NCI-H1694 (cell line): ENCODE measurements at regions not wholly inside any gene's neighbourhood (a gene's known extent, or its start where the extent isn't known, plus 50 kb on each side); places are given as distances from the start of the nearest gene placed in this dataset.

ENCODE experiments used
- DNase-seq: peaks from one replicate; lab custom pipeline; 2025; lab: John Stamatoyannopoulos, UW

DNA sequence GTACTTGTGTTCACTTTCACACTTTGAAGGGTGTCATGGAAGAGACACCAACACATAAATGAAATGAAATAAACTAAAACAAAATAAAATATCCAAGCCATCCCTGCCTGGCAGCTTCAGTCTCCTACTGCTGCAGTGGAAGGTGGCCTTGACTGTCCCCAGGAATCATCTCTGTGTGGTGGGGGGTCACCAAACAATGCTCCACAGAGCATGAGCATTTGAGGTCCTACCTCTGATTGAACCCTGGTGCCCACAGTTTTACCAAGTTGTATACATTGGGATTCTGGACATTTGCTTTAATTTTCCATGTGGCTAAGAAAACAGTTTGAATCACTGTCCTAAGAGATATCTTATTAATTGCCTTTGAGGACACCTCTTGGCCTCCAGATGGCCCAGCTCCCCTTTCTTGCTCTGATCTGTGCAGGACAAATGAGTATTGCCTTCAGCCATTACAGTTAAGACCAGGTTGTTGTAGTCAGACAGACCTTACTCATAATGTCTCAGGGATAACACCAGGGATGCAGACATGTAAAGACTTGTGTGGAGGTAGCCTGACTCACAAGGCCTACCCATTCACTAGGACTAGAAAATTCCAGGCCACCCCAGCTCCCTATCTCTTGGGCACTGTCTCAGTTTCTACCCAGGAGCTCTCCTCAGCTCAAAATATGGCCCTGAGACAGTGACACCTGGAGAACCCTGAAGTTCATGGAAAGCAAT, 195.0 kb downstream of the MYCN start:
- no peak for DNase-seq

- DNase-seq = no peak
Measured at GRCh38 chr2:16134436-16135165, 194.3 kb downstream of the MYCN start.

DNA sequence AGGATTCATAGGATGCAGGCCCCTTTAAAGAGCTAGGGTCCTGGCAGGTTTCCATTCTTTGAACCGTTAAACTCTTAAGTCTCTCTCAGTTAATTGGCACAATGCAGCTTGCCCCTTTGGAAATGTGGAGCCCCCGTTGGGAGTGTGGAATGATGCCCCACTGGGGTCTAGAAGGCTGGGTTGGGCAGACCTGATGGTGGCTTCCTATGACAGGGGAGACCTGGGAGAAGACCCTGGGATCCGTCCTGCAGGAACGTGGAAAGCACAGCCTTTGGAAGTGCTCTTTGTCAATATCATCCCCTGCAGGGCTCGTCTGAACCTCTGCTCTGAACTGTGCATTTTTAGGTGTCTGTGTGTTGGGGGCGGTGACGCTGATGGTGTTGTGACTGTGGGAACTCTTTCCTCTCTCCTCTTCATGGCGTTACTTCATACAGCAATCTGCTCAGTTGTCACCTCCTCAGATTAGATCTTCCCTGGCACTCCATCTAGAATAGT, 190.6 kb downstream of the MYCN start:
- DNase-seq = no peak

DNA sequence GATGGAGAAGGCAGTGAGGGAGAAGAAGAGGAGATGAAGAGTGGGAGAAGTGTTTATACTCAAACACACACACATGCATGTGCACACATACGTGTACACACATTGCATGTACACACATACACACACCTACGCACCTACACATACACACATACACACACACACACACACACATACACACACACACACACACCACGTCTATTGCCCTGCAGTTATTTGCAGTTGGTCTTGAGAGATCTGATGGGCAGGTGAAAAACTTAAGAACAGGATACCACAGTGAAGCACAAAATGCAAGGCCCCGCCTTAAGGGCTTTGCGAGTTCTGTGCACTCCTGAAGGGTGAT, 190.2 kb downstream of the MYCN start:
- no peak for DNase-seq

DNA sequence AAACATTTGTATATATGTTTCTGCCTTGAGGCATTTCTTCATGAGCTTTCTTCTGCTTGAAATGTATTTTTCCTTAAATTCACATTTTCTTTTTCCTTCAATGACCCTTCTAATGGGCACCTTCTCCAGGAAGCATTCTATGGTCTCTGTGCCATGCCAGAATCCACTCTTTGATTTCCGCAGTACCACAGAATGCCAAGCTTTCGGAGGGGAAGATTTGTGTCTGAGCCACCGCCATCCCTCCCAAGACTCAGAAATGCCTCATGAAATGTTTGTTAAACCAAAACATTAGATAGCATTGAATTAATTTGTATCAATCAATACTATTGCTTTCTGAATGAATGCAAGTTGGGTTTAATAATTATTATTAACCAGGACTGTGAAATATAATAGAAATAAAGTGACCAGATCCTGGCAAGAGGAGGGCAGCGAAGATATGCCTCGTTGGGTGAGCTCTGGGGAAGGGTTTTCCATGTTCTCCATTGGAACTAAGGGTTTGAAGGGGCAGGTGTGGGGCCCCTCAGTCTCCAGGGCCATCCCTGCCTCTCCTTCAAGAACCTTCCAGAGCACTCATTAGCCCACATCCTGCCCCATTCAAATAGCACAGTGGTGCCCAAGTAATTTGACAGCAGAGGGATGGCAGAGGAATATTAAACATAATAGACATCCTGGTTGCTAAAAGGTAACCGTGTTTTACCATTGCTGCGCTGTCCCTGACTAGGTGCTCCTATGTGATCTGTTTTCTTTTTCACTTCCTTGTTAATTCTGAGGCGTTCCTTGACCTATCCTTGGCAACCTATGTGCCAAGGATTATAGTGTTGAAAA, 189.6 kb downstream of the MYCN start:
- DNase-seq = no peak

GRCh38 chr2:16128746-16129610, 188.6 kb downstream of the MYCN start:
- no peak for DNase-seq

DNA sequence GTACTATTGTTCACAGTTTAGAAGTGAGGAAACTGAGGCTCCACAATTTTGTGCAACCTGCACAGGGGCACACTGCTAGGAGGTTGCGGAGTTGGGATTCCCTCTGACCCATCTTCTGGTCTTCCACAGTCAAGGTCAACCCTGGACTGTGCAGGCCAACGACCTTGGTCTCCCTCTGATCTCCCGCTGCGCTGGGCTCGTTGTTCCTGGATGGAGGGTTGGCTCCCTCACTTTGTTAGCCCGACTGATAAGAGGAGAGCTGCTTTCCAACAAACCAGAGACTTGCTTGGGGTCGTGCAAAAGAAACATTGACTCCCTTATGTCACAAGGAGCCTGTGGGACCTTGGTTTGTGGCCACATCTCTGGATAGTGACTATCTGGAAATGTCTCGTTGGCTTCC, 187.6 kb downstream of the MYCN start:
- no peak for DNase-seq

DNA sequence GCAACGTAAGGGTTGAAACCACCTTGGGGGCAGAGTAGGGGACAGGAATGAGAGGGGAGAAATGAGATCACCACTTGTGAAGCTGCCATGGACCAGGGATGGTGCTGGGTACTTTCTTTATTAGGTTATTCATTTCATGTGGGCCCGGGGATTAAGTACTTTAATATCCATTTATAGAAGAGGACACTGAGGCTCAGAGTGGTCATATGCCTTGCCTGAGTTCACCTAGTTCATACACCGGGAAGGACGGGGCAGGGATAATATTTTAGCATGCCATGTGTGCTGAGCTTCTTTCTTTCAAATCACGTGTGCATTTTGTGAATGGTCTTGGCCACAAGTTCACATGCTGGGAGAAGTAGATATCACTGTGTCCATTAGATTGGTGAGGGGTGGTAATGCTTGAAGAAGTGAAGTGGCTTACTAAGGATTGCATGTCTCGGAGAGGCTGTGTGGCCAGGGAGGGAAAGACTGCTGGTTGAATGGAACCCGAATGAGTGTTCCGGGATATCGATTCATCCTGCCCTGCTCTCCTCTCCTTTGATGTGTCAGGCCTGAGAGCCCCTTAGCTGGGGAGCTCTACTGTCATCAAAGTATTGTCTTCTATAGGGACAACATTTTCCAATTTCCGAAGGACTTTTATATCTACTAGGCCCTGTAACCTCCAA, 187.1 kb downstream of the MYCN start:
- no peak for DNase-seq

DNA sequence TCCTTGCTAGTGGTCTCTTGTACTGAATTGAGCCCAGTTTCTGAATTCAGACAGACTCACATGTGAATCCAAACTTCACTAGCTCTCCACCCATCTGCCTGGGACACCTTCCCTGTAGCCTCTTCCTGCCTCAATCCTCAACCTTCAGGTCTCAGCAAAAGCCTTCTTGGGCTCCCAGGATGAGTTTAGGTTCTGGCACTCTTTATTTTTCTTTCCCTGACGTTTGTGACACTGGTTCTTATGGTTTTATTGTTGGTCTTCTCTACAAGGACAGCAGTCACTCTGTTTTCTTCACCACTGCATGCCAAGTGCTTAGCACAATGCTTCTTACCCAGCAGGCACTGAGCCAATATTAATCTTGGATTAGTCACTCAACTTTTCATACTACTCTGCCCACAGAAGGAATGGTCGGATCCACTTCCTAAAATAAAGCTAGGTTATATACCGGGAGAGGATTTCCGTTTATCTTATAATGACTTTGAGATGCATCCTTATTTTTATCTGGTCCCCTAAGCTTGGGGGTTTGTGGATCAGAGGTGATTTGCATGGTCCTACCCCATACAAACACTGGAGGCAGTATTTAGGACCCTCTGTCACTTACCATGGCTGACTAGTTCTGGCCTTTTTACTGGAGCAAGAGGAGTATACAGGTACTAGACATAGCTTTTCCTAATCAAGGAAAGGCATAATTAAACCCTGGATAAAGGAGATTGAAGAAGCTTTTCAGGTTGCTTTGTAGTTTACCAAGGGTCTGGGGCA, 186.3 kb downstream of the MYCN start:
- no peak for DNase-seq

DNA sequence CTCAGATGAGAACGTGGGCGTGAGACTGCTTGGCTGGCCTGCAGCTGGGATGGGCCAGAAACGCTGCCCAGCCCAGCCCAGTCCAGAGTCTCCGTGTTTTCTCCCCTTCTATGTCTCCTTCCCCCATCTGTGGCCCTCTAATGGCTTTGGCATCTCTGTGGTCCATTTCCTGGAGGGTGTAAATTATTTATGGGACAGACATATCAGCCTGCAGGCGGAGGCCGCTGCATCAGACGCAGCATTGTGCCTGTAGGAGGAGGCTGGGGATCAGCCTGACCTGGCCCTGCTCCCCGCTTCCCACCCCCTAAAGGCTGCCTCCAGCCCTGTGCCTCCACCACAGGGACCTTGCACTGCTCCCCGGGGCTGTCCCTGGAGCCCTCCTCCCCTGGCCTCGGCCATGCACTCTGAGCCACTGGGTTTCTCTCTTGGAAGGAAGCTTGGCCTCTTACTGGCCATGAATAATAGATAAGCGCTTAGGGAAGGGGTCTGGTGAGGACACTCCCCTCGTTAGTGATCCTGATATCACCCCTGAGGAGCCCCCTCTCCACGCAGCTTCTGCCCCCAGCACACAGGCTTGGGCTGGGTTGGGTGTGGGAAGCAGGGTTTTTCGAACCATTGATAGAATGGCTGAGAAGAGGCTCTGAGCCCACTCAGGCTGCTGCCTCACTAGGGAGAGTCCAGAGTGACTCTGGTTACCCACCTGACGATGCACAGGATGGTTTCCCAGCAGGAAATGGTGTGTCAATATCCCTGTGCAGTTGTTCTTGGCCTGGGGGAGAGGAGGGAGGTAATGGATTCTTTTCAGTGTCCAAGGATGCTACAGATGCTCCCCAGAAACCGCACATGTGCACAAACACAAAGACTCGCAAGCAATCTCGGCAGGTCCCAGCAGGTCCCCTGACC, 185.5 kb downstream of the MYCN start:
- DNase-seq = no peak

- DNase-seq = no peak
Measured at GRCh38 chr2:16124881-16125613, 184.7 kb downstream of the MYCN start.

DNA sequence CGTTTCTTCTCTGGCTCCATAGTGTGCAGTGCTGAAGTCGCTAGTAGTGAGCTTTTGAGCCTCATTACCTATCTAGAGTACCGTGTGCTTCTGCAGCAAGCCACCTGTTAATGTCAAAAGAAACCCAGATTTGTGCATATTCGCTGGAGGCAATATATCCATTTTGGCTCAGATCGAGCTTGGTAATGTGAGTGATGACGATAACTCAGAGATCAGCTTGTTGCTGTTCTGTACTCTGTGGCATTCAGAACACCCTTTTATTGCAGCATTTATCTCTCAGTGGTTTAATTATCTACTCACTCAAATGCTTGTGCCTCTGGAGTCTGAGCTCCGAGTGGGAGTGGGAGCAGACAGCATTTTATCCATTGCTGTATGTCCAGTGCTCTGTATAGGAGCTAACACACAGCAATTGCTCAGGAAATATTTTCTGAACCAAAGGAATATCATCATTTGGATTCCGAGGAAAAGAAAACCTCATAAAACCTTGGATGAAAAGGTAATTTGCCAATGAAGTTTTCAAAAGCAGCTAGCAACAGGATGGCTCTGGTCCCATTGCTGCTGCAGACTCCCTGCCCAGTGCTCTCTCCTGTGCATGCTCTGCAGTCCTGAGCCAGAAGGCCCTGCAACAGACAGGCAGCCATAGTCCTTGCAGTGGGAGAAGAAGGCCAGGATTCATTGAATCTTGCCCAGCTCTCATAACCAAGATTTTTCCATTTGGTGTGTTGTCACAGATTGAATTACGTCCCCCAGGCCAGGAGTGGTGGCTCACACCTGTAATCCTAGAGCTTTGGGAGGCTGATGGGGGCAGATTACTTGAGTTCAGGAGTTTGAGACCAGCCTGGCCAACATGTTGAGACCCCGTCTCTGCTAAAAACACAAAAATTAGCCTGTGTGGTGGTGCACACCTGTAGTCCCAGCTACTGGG, 183.8 kb downstream of the MYCN start:
- no peak for DNase-seq

DNA sequence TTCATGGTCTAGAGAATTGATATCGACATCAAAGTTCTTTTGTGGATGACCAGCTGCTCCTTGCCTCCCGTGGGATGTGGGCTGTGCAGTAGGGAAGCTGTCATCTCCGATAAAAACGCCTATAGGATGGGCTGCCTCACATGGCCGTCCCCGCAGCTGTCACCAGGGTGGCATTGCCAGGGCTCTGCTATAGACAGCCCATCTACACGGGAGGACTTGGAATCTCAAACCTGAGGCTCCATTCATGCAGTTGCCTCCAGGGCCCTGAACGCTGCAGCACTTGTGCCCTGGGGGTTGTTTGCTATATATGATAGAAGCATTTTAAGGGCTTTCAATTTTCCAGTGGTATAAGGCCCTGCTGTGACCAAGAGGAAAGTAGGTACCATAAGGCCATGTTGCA, 183.1 kb downstream of the MYCN start:
- DNase-seq = no peak

DNA sequence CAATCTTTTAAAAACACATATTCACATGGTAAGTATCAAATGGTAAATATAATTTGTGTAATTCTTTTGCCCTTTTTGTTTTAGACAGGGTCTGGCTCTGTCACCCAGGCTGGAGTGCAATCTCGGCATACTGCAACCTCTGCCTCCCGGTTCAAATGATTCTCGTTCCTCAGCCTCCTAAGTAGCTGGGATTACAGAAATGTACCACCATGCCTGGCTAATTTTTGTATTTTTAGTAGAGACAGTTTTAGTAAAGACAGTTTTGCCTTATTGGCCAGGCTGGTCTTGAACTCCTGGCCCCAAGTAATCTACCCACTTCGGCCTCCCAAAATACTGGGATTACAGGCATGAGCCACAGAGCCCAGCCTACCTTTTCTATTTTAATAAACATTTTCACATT, 182.2 kb downstream of the MYCN start:
- no peak for DNase-seq

- DNase-seq = no peak
Measured at GRCh38 chr2:16121986-16122390, 181.6 kb downstream of the MYCN start.

GRCh38 chr2:16121231-16121985, 181.1 kb downstream of the MYCN start:
- DNase-seq = no peak
